HG03139 (cell line): ENCODE measurements at regions not wholly inside any gene's neighbourhood (a gene's known extent, or its start where the extent isn't known, plus 50 kb on each side); places are given as distances from the start of the nearest gene placed in this dataset.
"Not testable (repeated sequence)": the region's sequence is repeated elsewhere in the genome, so short reads cannot be mapped to it uniquely, and the experiment has no call there.

Experiments used
- ATAC-seq: cut with Tn5 transposase; IDR thresholded peaks from one replicate; pipeline ENCODE4 v1.9.1; 2021; ENCODE audit not compliant: unreplicated experiment

- no peak for ATAC-seq
Observed at GRCh38 chr4:74543983-74544382, 99.0 kb downstream of the AREG start.

DNA sequence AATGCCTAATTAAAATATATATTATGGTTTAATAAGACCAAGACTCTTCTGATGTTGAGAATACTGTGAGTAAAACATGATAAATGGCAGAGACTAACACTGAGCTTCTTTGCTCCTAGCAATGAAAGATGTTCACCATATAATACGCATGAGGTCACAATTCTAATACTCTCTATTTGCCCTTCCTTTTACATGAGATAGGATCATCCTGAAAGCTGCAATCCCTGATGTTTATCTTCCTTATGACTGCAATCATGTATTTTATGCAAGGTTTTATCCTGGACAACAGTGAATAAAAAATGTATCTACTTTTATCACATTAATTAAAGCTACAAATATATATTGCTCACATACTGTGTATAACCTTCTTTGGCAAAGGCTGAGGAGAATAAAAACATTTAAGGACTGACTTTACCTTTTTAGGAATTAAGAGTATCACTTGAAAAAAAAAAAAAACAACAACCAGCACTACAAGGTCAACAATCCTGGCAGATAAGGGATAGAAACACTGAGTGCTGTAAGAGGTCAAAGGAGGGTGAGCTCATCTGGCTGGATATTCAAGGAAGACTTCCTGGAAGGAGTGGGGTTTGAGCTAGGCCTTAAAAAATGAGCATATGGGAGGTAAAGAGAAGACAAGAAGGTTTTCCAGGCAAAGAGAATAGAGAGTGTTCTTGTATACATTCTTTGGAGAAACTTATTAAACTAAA, 99.9 kb downstream of the AREG start:
- no peak for ATAC-seq

GRCh38 chr4:74545448-74545847, 100.5 kb downstream of the AREG start:
- no peak for ATAC-seq

- no peak for ATAC-seq
Observed at GRCh38 chr4:74546057-74546456, 101.1 kb downstream of the AREG start.

GRCh38 chr4:74547042-74547441, 102.1 kb downstream of the AREG start:
- ATAC-seq, result no peak

DNA sequence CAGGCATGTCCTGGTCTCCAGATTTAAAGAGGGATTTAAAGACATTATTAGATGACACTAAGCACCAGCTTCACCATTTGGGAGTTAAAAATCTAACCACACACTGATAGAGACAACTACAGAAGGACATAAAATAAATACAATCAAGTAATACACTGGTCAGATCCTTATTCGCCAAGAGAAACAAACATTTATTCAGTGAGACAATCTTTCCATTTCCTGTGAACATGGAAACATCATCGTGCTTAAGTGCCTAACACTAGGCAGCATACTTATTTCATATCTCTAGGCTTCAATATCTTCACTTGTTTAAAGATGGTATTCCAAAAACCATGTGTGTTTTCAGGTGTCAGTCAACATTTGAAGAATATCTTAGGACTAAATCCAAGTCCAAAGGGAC, 103.6 kb downstream of the AREG start:
- ATAC-seq, result no peak

DNA sequence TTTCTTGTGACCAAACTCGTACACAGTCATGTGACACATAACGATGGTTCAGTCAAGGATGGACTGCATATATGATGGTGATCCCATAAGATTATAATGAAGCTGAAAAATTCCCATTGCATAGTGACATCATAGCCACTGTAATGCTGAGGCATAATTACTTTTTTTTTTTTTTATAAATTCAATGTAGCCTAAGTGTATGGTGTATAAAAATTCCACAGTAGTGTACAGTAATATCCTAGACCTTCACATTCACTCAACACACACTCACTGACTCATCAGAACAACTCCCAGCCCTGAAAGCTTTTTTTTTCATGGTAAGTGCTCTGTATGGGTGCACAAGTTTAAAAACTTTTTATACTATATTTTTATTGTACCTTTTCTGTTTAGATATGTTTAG, 105.0 kb downstream of the AREG start:
- ATAC-seq, result no peak

DNA sequence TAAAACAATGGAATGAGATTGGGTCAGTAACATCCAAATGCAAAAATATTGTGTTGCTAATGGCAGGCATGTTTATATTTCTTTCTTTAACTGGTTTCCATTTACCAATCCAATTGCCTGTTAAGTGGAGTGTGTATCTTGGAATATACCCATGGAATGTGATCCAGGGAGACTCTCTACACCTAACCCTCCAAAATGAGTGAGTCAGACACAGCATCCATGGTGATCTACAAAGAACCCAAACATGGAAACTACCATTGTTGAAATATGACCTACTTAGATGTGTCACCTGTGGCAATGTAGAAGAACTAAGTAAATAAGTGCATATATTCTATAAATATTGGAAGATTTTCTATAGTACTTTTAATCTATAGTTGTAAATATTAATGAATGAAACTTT, 110.3 kb downstream of the AREG start:
- ATAC-seq, result no peak

- ATAC-seq, result no peak
Observed at GRCh38 chr4:74555843-74556242, 110.9 kb downstream of the AREG start.

GRCh38 chr4:74559853-74560252, 114.9 kb downstream of the AREG start:
- ATAC-seq, result no peak

- no peak for ATAC-seq
Observed at GRCh38 chr4:74567981-74568380, 123.0 kb downstream of the AREG start.

- no peak for ATAC-seq
Observed at GRCh38 chr4:74570095-74570494, 125.2 kb downstream of the AREG start.

DNA sequence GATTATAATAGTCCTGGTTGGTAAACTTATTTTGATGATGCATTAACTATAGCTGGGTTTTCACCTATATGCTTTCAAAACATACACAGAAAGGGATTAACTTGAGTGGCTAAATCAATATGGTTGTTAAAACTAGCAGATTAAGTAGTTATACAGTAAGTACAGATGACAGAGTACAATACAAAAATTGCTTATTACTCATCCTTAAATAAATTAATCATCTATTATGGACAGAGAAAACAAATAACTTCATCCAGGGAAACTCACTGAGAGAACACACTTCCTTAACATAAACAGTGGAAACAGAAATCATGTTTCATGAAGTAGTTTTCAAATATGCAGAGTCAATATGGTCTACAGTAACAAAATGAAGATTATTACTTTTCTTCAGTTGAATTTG, 133.4 kb downstream of the AREG start:
- ATAC-seq, result no peak

- ATAC-seq, result not testable (repeated sequence)
Observed at GRCh38 chr4:74578865-74579264, 133.9 kb downstream of the AREG start.

DNA sequence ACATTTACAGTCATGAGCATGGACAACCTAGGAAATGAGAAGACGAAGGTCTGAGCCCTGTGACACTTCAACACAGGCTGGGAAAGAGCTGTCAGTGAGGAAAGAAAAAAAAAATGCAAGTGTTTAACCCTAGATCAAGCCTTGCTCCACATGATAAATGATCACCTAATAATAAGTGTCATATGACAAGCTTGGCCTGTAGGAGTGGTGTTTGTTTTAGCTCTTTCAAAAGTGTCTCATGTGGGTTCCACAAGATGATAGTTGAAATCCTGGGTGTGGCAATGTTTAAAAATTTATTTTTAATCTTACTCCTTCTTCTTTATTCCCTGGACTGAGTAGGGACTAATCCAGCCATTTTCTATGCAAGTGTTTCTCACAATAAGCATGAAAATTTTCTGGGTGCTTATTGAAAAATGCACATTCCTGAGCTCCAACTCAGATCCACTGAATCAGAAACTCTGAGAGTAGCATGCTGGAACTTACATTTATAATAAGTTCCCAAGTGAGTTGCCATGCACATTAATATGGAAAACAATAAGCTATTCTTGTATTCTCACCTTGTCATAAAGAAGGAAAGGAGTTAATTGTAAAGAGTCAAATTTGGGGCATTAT, 138.3 kb downstream of the AREG start:
- no peak for ATAC-seq

DNA sequence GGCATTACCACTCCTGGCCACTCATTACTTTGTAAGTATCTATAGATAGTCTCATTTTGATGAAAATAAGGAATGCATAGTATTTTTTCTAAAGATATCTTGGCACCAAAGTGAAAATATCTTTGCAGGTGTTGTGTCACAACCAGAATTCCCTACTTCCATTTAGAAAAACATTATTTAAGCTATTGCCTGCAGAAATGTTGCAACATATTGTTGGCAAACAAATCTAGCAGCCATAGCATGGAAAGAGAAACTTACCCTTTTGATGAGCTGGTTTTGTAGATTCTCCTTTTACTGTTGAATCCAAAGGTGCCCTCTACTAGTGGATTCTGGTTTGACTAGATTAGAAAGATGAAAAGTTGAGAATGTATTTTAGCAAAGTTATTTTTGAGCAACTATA, 138.8 kb downstream of the AREG start:
- no peak for ATAC-seq

- no peak for ATAC-seq
Observed at GRCh38 chr4:74588350-74588749, 143.4 kb downstream of the AREG start.

GRCh38 chr4:74590476-74590875, 145.5 kb downstream of the AREG start:
- no peak for ATAC-seq

DNA sequence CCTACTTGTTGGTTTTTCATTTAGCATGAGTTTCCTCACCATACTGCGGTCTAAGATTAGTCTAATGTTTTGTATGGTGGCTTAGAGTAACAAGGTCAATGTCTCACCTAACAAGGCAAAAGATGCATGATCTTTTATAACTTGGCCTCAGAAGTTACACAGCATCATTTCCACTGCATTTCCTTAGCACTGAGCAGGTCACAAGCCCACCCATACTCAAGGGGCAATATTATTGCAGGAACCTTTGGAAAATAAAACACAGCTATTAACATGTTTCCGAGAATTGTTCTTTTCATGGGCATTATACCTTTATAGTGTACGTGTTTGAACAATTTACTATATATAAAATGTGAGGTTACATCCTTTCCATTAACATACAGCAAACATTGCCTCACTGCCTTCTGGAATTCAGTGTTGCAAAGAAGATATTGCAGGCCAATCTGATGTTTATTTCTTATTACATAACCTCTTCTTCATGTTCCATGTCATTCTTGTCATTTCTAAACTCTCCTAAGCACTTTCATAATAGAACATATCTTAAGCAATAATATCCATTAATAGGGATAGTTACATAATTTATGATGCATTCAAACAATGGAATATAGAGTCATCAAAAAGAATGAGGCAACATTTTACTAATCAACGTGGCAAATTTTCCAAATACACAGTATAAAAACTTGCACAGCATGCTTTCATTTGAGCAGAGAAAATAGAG, 153.8 kb downstream of the AREG start:
- no peak for ATAC-seq

DNA sequence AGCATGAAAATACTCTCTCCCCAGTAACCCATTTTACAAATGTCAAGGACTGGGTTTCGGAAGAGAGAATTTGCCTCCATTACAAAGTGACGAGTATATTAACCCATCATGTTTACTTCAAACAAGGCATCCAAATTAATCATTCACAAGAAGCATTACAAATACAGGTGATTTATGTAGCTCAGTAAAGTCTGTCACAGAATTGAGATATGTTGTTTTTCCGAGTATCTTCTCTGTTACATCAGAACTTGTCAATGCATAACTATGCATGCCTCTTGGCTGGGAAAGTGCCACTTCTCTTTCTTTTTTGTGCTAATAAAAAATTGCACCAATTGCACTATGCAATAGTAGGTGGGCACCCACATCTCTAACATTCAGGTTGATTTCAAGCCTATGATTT, 158.2 kb downstream of the AREG start:
- no peak for ATAC-seq

- no peak for ATAC-seq
Observed at GRCh38 chr4:74608151-74608949, 163.4 kb downstream of the AREG start.

- ATAC-seq, result no peak
Observed at GRCh38 chr4:74610491-74610890, 165.6 kb downstream of the AREG start.
